ENCODE measurements at regions not wholly inside any gene's neighbourhood (a gene's known extent, or its start where the extent isn't known, plus 50 kb on each side); places are given as distances from the start of the nearest gene placed in this dataset.

GRCh38 chr1:30040081-30041019 lies 683.0 kb downstream of the MATN1 start:
- no peak for TF ChIP-seq MYC (IDR thresholded peaks at IDR 0.05; ENCODE audit: low read depth, low read length)
- no peak for TF ChIP-seq CTCF (IDR thresholded peaks at IDR 0.05; ENCODE audit: low read depth, low read length)
- TF ChIP-seq POLR2A (IDR thresholded peaks at IDR 0.05; ENCODE audit: extremely low read depth, insufficient read length): no peak

Measured in NB4 (cell line).